ENCODE measurements at regions not wholly inside any gene's neighbourhood (a gene's known extent, or its start where the extent isn't known, plus 50 kb on each side); places are given as distances from the start of the nearest gene placed in this dataset.
"Not testable (repeated sequence)": the region's sequence is repeated elsewhere in the genome, so short reads cannot be mapped to it uniquely, and the experiment has no call there.

DNA sequence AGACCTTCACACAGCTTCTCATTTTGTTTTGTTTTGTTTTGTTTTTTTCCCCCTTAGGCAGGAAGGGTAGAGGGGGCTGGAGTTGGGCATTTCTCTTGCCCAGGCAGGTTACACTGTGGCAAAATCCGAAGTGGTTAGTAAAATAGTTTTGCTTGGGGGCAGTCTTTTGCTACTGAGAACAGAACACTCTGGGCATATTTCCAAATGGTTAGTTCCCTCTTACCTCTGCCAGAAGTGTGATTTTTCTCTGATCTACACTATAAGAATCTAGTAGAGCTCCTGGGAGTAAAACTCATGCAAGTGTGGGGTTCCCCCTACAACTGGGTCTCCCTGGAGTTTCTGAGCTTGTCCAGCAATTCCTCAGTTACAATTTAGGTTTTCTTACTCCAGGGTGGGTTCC lies 61.7 kb downstream of the NPS start:
- no peak for DNase-seq

GRCh38 chr10:127614484-127615017 lies 65.4 kb downstream of the NPS start:
- no peak for DNase-seq

GRCh38 chr10:127618797-127619196 lies 69.7 kb downstream of the NPS start:
- DNase-seq, result no peak

- DNase-seq, result no peak
Observed at GRCh38 chr10:127619546-127620325, 70.6 kb downstream of the NPS start.

- DNase-seq, result no peak
Observed at GRCh38 chr10:127635882-127636281, 86.8 kb downstream of the NPS start.

GRCh38 chr10:127648885-127649284 lies 88.1 kb upstream of the FOXI2 start:
- DNase-seq, result no peak

- DNase-seq, result peak; percentile 9
Observed at GRCh38 chr10:127649642-127650041, 87.3 kb upstream of the FOXI2 start.

DNA sequence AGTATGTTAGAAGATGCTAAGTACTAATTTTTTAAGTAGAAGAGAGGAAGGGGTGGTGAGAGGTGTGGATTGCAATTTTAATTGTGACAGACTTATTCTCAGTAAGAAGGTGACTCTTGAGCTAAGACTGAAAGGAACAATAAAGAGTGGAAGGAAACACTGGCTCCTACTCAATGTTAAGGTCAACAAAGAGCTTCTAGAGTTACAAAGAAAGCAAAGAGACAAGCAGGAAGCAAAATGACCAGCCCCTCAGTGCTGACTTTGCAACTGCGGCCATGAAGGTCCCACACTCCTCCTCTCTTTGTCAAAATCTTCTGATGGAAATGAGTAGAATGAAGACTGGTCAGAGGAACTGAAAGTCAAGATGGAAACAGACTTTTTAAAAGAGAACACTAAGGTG lies 79.9 kb upstream of the FOXI2 start:
- no peak for DNase-seq

DNA sequence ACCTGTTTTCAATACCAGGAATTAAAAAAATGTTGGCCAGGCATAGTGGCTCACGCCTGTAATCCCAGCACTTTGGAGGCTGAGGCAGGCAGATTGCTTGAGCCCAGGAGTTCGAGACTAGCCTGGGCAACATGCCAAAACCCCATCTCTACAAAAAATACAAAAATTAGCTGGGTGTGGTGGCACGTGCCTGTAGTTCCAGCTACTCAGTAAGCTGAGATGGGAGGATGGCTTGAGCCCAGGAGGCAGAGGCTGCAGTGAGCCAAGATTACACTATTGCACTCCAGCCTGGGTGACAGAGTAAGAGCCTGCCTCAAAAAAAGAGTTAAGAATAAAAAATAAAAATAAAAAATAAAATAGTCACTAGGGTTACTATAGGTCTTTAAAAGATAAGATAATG lies 60.6 kb upstream of the FOXI2 start:
- DNase-seq, result not testable (repeated sequence)

- DNase-seq, result no peak
Observed at GRCh38 chr10:127678091-127678490, 58.9 kb upstream of the FOXI2 start.

- no peak for DNase-seq
Observed at GRCh38 chr10:127679642-127680255, 57.2 kb upstream of the FOXI2 start.
